GM12872 (cell line): ENCODE measurements at regions not wholly inside any gene's neighbourhood (a gene's known extent, or its start where the extent isn't known, plus 50 kb on each side); places are given as distances from the start of the nearest gene placed in this dataset.

Experiments
- CTCF ChIP-seq: IDR thresholded peaks from 3 replicates; pipeline ENCODE4 v1.5.1; 2011; ENCODE audit warnings: low read depth, mild to moderate bottlenecking, low read length, moderate library complexity; ENCODE audit not compliant: insufficient read depth

GRCh38 chr16:66103211-66103610, 263.3 kb upstream of the CDH5 start:
- TF ChIP-seq CTCF, result no peak

DNA sequence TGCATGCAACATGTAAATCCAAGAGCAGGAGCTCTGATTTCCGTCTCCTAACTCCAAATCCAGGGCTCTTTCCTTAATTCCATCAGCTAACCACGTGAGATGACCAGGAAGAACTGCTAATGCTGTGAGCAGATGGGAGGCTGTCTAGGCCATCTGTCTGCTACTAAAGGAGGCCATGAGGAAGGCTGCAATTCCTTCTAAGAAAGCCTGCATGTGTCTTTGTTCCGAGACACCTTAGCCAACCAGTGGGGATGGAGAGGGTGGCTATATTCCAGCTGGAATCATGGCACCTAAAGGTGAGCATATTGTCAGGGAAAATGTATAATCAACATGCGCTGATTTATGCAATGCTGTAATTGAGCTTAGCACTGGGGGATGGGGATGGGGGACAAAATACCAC, 267.2 kb upstream of the CDH5 start:
- TF ChIP-seq CTCF, result no peak

DNA sequence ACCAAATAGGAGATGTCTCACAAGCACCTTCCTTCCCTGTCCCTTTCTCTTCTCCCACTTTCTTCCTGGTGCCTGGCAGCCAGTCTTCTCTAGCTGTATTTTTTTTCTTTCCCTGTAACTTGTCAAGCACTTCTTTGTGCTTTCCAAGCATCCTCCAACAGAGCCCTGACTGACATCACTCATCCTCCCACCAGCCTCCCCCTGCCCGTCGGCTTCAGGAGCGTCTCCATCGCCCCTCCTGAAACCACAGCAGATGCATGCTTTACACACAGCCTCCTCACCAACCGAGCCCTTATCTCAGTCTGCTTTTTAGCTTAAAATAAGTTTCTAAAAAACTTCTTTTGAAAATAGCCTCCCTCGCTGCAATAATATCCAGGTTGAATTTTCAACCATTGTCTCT, 268.7 kb upstream of the CDH5 start:
- TF ChIP-seq CTCF, result no peak

- TF ChIP-seq CTCF, result no peak
Measured at GRCh38 chr16:66095676-66096075, 270.8 kb upstream of the CDH5 start.

DNA sequence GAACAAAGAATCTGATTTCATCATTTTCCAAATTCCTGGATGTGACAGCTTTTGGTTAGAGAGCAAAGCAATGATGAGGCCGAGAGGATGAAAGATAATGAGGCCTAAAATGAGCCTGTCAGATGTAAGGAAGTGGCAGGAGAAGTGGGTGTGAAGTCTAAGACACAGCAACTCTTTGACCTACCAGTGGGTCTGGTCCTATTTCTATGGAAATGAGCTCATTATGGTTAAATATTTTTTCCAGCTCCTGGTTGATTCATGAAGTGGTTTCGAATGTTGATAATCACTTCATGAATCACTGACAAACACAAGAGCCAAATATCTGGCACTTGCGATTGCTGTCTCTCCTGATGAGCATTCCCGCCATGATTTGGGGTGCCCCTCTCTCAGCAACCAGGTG, 273.3 kb upstream of the CDH5 start:
- no peak for TF ChIP-seq CTCF

- TF ChIP-seq CTCF, result no peak
Measured at GRCh38 chr16:66091471-66091891, 275.0 kb upstream of the CDH5 start.

DNA sequence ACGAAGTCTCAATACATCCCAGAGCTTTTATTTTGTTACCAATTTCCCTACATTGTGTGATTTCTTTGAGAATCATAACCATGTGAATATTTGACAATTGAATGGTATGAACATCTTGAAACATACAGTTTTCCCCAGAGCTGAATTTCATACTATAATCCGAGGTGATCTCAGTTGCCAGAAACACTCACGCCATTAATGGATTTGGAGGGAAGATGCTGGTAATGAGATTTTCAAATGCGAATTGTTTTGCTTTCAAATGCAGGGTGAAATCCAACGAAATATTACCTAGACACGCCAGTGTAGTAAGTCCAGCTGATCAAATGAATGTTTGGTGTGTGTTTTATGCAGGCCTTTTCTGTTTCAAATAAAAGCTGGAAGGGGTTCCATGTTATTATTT, 277.8 kb upstream of the CDH5 start:
- TF ChIP-seq CTCF, result no peak

- TF ChIP-seq CTCF, result no peak
Measured at GRCh38 chr16:66087308-66087707, 279.2 kb upstream of the CDH5 start.
